ENCODE measurements at regions not wholly inside any gene's neighbourhood (a gene's known extent, or its start where the extent isn't known, plus 50 kb on each side); places are given as distances from the start of the nearest gene placed in this dataset.

DNA sequence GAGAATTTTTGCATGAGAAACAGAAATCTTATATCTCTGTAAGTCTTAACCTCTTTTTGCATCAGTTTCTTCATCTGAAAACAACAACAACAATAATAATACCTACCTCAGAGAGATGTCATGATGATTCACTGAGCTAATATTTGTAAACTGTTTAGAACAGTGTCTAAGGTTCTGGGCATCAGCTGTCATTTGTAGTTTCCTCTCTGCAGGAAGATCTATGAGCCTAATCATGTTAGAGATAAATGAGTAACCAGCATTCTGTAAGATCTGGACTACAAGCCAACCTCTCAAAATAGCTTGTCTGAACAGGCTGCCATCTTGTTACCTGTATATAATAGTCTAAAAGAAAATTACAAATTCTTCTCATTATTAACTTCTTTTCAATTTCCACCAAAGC lies 383.0 kb upstream of the RORA start:
- H4K20me1 ChIP-seq (replicated peaks; ENCODE audit: control insufficient read depth, extremely low read depth, insufficient read depth, low read length), result no peaks in the 10 kb centered on the region
- H3K27me3 ChIP-seq (ENCODE audit: control insufficient read depth in 2 of 2, insufficient read depth in 2 of 2, low read length in 2 of 2), result peaks cover 0 to 3% of the 10 kb centered on the region in 2 experiments
- DNase-seq (ENCODE audit: low read depth, low spot score), result no peak
- H3K36me3 ChIP-seq (ENCODE audit: control insufficient read depth in 2 of 2, extremely low read depth in 1 of 2, insufficient read depth in 2 of 2, low read length in 2 of 2), result no peaks in the 10 kb centered on the region
- no peak for FAIRE-seq
- no peaks in the 10 kb centered on the region for H3K79me2 ChIP-seq (ENCODE audit: control insufficient read depth, insufficient read depth, low read length)
- no TSS peak for BruUV-seq (replicated peaks)
- TF ChIP-seq, protein P1, sequence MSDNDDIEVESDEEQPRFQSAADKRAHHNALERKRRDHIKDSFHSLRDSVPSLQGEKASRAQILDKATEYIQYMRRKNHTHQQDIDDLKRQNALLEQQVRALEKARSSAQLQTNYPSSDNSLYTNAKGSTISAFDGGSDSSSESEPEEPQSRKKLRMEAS (IDR thresholded peaks at IDR 0.05; ENCODE audit: insufficient read depth, insufficient read length), result no peak
- TF ChIP-seq, protein P2, sequence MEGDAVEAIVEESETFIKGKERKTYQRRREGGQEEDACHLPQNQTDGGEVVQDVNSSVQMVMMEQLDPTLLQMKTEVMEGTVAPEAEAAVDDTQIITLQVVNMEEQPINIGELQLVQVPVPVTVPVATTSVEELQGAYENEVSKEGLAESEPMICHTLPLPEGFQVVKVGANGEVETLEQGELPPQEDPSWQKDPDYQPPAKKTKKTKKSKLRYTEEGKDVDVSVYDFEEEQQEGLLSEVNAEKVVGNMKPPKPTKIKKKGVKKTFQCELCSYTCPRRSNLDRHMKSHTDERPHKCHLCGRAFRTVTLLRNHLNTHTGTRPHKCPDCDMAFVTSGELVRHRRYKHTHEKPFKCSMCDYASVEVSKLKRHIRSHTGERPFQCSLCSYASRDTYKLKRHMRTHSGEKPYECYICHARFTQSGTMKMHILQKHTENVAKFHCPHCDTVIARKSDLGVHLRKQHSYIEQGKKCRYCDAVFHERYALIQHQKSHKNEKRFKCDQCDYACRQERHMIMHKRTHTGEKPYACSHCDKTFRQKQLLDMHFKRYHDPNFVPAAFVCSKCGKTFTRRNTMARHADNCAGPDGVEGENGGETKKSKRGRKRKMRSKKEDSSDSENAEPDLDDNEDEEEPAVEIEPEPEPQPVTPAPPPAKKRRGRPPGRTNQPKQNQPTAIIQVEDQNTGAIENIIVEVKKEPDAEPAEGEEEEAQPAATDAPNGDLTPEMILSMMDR (IDR thresholded peaks at IDR 0.05; ENCODE audit: extremely low read depth in 1 of 2, insufficient read depth in 1 of 2, low read depth in 1 of 2, low read length in 2 of 2), result no peak
- TF ChIP-seq POLR2A (IDR thresholded peaks at IDR 0.05; ENCODE audit: low read depth, low read length) (no peak), POLR2AphosphoS5 (IDR thresholded peaks at IDR 0.05; ENCODE audit: insufficient read depth, low read depth, low read length) (no peak)
- H3K4me3 ChIP-seq (replicated peaks in 1 of 3; ENCODE audit: insufficient read depth in 1 of 3, low read depth in 1 of 3, low read length in 3 of 3), result no peak overlapping the region
- no peak overlapping the region for H2AFZ ChIP-seq (ENCODE audit: low read depth, low read length)
- H3K4me1 ChIP-seq (ENCODE audit: control insufficient read depth, extremely low read depth, insufficient read depth, low read length), result no peaks in the 10 kb centered on the region
- no peak overlapping the region for H3K4me2 ChIP-seq (ENCODE audit: insufficient read depth, low read length)
- dilution Hi-C loops (cut with MboI; ENCODE audit: extremely low pct_ligation_motif_present, low sequenced_read_pairs) (no loop called here), intact Hi-C loops (cut with micrococcal nuclease) (no loop called here)
- H3K27ac ChIP-seq (ENCODE audit: insufficient read depth, low read depth, low read length), result no peak overlapping the region
- CTCF ChIA-PET, result interaction anchor here (1.0 kb wide), 1 partner anchor 8 kb away, joined by 3 read pairs; no protein-coding TSS in a partner anchor
- POLR2A ChIA-PET, result no interaction called here
- H3K9me3 ChIP-seq (replicated peaks; ENCODE audit: control insufficient read depth, insufficient read depth, low read length), result no peaks in the 10 kb centered on the region
- H3K9ac ChIP-seq (replicated peaks; ENCODE audit: extremely low read depth, insufficient read depth, low read length), result no peak overlapping the region
- H3K9me1 ChIP-seq (replicated peaks; ENCODE audit: control insufficient read depth, extremely low read depth, insufficient read depth, low read length), result no peaks in the 10 kb centered on the region

DNA sequence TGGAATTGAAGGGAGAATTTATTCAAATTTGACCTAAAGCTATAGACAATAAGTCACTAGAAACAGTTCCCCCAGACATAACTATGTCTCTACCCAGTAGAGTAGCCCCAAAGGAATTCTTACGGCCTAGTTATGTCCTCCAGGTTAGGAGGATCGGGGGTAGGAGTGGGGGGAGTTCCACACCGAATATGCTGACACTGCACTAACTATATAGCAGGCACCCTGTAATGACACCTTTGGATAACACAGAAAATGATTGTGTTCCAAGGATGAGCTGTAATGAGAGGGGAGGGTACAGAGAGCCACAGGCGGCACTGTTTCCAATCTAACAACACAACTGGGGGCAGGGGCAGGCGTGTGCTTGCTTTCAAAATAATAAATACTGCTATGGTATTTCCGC lies 376.2 kb upstream of the RORA start:
- Histone ChIP-seq H3K4me1 (ENCODE audit: control insufficient read depth, extremely low read depth, insufficient read depth, low read length) (no peaks in the 10 kb centered on the region), H3K9me3 (replicated peaks; ENCODE audit: control insufficient read depth, insufficient read depth, low read length) (no peaks in the 10 kb centered on the region), H3K4me2 (ENCODE audit: insufficient read depth, low read length) (no peak overlapping the region), H3K79me2 (ENCODE audit: control insufficient read depth, insufficient read depth, low read length) (no peaks in the 10 kb centered on the region), H2AFZ (ENCODE audit: low read depth, low read length) (no peak overlapping the region), H3K27me3 (ENCODE audit: control insufficient read depth in 2 of 2, insufficient read depth in 2 of 2, low read length in 2 of 2) (no peaks in the 10 kb centered on the region), H3K4me3 (replicated peaks in 1 of 3; ENCODE audit: insufficient read depth in 1 of 3, low read depth in 1 of 3, low read length in 3 of 3) (no peak overlapping the region), H3K36me3 (ENCODE audit: control insufficient read depth in 2 of 2, extremely low read depth in 1 of 2, insufficient read depth in 2 of 2, low read length in 2 of 2) (no peaks in the 10 kb centered on the region), H4K20me1 (replicated peaks; ENCODE audit: control insufficient read depth, extremely low read depth, insufficient read depth, low read length) (no peaks in the 10 kb centered on the region), H3K9ac (replicated peaks; ENCODE audit: extremely low read depth, insufficient read depth, low read length) (no peak overlapping the region), H3K27ac (ENCODE audit: insufficient read depth, low read depth, low read length) (no peak overlapping the region), H3K9me1 (replicated peaks; ENCODE audit: control insufficient read depth, extremely low read depth, insufficient read depth, low read length) (no peaks in the 10 kb centered on the region)
- FAIRE-seq (no peak), DNase-seq (ENCODE audit: low read depth, low spot score) (no peak)
- dilution Hi-C loops (cut with MboI; ENCODE audit: extremely low pct_ligation_motif_present, low sequenced_read_pairs), result no loop called here
- no TSS peak for BruUV-seq (replicated peaks)
- TF ChIP-seq FOS (IDR thresholded peaks at IDR 0.05; ENCODE audit: borderline replicate concordance, insufficient read depth, low read length), result no peak
- POLR2A ChIA-PET, result no interaction called here
- CTCF ChIA-PET, result no interaction called here
- intact Hi-C loops (cut with micrococcal nuclease), result no loop called here
